ENCODE measurements at regions not wholly inside any gene's neighbourhood (a gene's known extent, or its start where the extent isn't known, plus 50 kb on each side); places are given as distances from the start of the nearest gene placed in this dataset.

GRCh38 chr18:38458698-38459097, 893.1 kb upstream of the CELF4 start:
- DNase-seq (ENCODE audit: low read depth) = no peak
- no peak for TF ChIP-seq CTCF (conservative IDR thresholded peaks at IDR 0.05; ENCODE audit: low read depth, low read length)
- H3K4me3 ChIP-seq (ENCODE audit: low read depth, low read length) = no peak overlapping the region

GRCh38 chr18:38456253-38456652, 890.7 kb upstream of the CELF4 start:
- no peak for TF ChIP-seq CTCF (conservative IDR thresholded peaks at IDR 0.05; ENCODE audit: low read depth, low read length)
- DNase-seq (ENCODE audit: low read depth) = no peak

GRCh38 chr18:38454764-38455469, 889.3 kb upstream of the CELF4 start:
- no peak for DNase-seq (ENCODE audit: low read depth)
- no peak overlapping the region for H3K4me3 ChIP-seq (ENCODE audit: low read depth, low read length)
- TF ChIP-seq CTCF (conservative IDR thresholded peaks at IDR 0.05; ENCODE audit: low read depth, low read length) = no peak

More at GRCh38 chr18:38456253-38456652, 890.7 kb upstream of the CELF4 start:
- H3K4me3 ChIP-seq (ENCODE audit: low read depth, low read length) = no peak overlapping the region

GRCh38 chr18:38453880-38454279, 888.3 kb upstream of the CELF4 start:
- no peak for DNase-seq (ENCODE audit: low read depth)
- no peak for TF ChIP-seq CTCF (conservative IDR thresholded peaks at IDR 0.05; ENCODE audit: low read depth, low read length)
- H3K4me3 ChIP-seq (ENCODE audit: low read depth, low read length) = no peak overlapping the region

GRCh38 chr18:38450876-38451275, 885.3 kb upstream of the CELF4 start:
- no peak for DNase-seq (ENCODE audit: low read depth)
- no peak for TF ChIP-seq CTCF (conservative IDR thresholded peaks at IDR 0.05; ENCODE audit: low read depth, low read length)
- H3K4me3 ChIP-seq (ENCODE audit: low read depth, low read length) = no peak overlapping the region

- no peak overlapping the region for H3K4me3 ChIP-seq (ENCODE audit: low read depth, low read length)
- DNase-seq (ENCODE audit: low read depth) = no peak
- no peak for TF ChIP-seq CTCF (conservative IDR thresholded peaks at IDR 0.05; ENCODE audit: low read depth, low read length)
Measured at GRCh38 chr18:38445804-38446145, 880.2 kb upstream of the CELF4 start.
